Breast epithelium (tissue), 4 donors: ENCODE measurements at regions not wholly inside any gene's neighbourhood (a gene's known extent, or its start where the extent isn't known, plus 50 kb on each side); places are given as distances from the start of the nearest gene placed in this dataset.

Experiments
- DNase-seq, 2 donors: peaks; one replicate each; pipeline ENCODE4 v3.0.0-alpha.2; 2019; ENCODE audit warnings: low spot score in 2 of 2
- H3K27ac ChIP-seq, 2 donors: fragments of 200-600 bp; sonication (generic) in 1 of 2; one replicate each; pipeline ENCODE4 v1.5.1; 2016 to 2019; ENCODE audit warnings: mild to moderate bottlenecking in 1 of 2
- H3K27me3 ChIP-seq, 2 donors: fragments of 200-600 bp; sonication (generic) in 1 of 2; one replicate each; pipeline versions ENCODE4 v1.5.1 to v1.6.0; 2017 to 2019; ENCODE audit warnings: control low read depth in 1 of 2, mild to moderate bottlenecking in 1 of 2
- H3K36me3 ChIP-seq: fragments of 200-600 bp; one replicate; pipeline ENCODE4 v1.5.1; 2019
- H3K4me1 ChIP-seq, 2 donors: fragments of 200-600 bp; sonication (generic); one replicate each; pipeline ENCODE4 v1.5.1; 2016 to 2019; ENCODE audit warnings: control low read depth in 1 of 2
- H3K4me3 ChIP-seq, 3 donors: fragments of 200-600 bp; sonication (generic); 1 replicate in 2 of 3; 2 replicates in 1 of 3; pipeline ENCODE4 v1.5.1; 2016 to 2019; ENCODE audit warnings: mild to moderate bottlenecking in 3 of 3, moderate library complexity in 2 of 3
- H3K9me3 ChIP-seq, 2 donors: fragments of 200-600 bp; sonication (generic) in 1 of 2; one replicate each; pipeline ENCODE4 v1.5.1; 2016 to 2019; ENCODE audit warnings: control low read depth in 1 of 2
- POLR2A ChIP-seq: fragments of 450-650 bp; IDR thresholded peaks from one replicate; pipeline ENCODE4 v1.6.1; 2016; ENCODE audit warnings: antibody characterized with exemption, mild to moderate bottlenecking, moderate library complexity
- POLR2AphosphoS5 ChIP-seq, 3 donors: sonication (generic); formaldehyde crosslinking; IDR thresholded peaks; one replicate each; pipeline ENCODE4 v1.6.1; 2017; ENCODE audit warnings: antibody characterized with exemption in 3 of 3
- intact Hi-C: fragments of 100-400 bp; cut with DNase I; formaldehyde crosslinking; loops from one replicate; pipeline ENCODE4 v1.15.1; 2023; ENCODE audit warnings: low total_unique reads
- TF ChIP-seq, protein P1 (sequence below), 3 donors: fragments of 450-650 bp; IDR thresholded peaks; one replicate each; pipeline ENCODE4 v1.5.1; 2016 to 2017; ENCODE audit warnings: antibody characterized with exemption in 3 of 3, mild to moderate bottlenecking in 3 of 3, moderate library complexity in 3 of 3

DNA sequence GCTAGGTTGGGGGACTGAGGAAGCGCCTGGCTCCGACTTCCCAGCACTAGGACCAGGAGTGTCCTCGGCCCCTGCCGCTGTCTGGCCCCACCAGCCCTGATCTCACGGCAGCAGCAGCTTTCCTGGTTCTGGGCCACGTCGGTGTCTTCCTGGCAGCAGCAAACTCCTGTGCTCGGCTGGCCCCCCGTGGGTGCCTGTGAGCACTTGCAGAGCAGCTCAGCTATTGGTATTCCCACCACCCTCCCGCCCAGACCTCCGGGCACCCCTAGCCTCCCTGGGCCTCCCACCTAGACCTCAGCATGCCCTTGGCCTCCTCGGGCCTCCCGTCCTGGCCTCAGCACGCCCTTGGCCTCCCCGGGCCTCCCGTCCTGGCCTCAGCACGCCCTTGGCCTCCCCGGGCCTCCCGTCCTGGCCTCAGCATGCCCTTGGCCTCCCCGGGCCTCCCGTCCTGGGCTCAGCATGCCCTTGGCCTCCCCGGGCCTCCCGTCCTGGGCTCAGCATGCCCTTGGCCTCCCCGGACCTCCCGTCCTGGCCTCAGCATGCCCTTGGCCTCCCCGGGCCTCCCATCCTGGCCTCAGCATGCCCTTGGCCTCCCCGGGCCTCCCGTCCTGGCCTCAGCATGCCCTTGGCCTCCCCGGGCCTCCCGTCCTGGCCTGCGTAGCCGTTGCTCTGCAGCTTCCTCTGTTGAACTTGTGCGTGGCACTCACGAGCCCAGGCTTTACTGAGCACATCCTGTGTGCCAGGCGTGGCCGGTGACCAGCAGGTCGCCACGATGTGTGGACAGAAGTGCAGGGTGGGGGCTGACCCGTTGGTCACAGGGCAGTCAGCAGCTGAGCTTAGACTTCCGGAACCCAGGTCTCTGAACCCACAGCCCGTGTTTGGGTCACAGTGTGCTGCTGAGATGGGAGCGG is 51.8 kb upstream of the ACSF3 start:
- intact Hi-C loops = no loop called here
- DNase-seq = no peak
- no peaks in the 10 kb centered on the region for H3K4me1 ChIP-seq
- no peak overlapping the region for H3K4me3 ChIP-seq
- no peak overlapping the region for H3K27ac ChIP-seq
- TF ChIP-seq POLR2A (no peak), POLR2AphosphoS5 (IDR thresholded peaks at IDR 0.05) (no peak)
- H3K27me3 ChIP-seq = peaks cover 3 to 88% of the 10 kb centered on the region in 2 donors
- no peaks in the 10 kb centered on the region for H3K9me3 ChIP-seq
- no peaks in the 10 kb centered on the region for H3K36me3 ChIP-seq

GRCh38 chr16:89042711-89043551 is 50.7 kb upstream of the ACSF3 start:
- no peak for DNase-seq
- TF ChIP-seq POLR2AphosphoS5 (IDR thresholded peaks at IDR 0.05) (no peak), POLR2A (no peak)
- TF ChIP-seq, protein P1, sequence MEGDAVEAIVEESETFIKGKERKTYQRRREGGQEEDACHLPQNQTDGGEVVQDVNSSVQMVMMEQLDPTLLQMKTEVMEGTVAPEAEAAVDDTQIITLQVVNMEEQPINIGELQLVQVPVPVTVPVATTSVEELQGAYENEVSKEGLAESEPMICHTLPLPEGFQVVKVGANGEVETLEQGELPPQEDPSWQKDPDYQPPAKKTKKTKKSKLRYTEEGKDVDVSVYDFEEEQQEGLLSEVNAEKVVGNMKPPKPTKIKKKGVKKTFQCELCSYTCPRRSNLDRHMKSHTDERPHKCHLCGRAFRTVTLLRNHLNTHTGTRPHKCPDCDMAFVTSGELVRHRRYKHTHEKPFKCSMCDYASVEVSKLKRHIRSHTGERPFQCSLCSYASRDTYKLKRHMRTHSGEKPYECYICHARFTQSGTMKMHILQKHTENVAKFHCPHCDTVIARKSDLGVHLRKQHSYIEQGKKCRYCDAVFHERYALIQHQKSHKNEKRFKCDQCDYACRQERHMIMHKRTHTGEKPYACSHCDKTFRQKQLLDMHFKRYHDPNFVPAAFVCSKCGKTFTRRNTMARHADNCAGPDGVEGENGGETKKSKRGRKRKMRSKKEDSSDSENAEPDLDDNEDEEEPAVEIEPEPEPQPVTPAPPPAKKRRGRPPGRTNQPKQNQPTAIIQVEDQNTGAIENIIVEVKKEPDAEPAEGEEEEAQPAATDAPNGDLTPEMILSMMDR (IDR thresholded peaks at IDR 0.05) = no peak
- peaks cover 3 to 87% of the 10 kb centered on the region in 2 donors for H3K27me3 ChIP-seq

GRCh38 chr16:89043636-89044417 is 49.8 kb upstream of the ACSF3 start:
- Histone ChIP-seq H3K4me3 (no peak overlapping the region), H3K4me1 (no peaks in the 10 kb centered on the region), H3K27ac (no peak overlapping the region), H3K9me3 (no peaks in the 10 kb centered on the region), H3K27me3 (peaks cover 3 to 87% of the 10 kb centered on the region in 2 donors), H3K36me3 (no peaks in the 10 kb centered on the region)
- DNase-seq = no peak
- intact Hi-C loops = no loop called here
- TF ChIP-seq POLR2A (no peak), POLR2AphosphoS5 (IDR thresholded peaks at IDR 0.05) (no peak)
- TF ChIP-seq, protein P1 (IDR thresholded peaks at IDR 0.05) = no peak

More at GRCh38 chr16:89042711-89043551, 50.7 kb upstream of the ACSF3 start:
- Histone ChIP-seq H3K4me1 (no peaks in the 10 kb centered on the region), H3K4me3 (no peak overlapping the region), H3K36me3 (no peaks in the 10 kb centered on the region), H3K9me3 (no peaks in the 10 kb centered on the region), H3K27ac (no peak overlapping the region)
- intact Hi-C loops = no loop called here
